ENCODE measurements at regions not wholly inside any gene's neighbourhood (a gene's known extent, or its start where the extent isn't known, plus 50 kb on each side); places are given as distances from the start of the nearest gene placed in this dataset.
A peak's percentile ranks its signal among the peaks of the same experiment; 100 is the strongest.

DNA sequence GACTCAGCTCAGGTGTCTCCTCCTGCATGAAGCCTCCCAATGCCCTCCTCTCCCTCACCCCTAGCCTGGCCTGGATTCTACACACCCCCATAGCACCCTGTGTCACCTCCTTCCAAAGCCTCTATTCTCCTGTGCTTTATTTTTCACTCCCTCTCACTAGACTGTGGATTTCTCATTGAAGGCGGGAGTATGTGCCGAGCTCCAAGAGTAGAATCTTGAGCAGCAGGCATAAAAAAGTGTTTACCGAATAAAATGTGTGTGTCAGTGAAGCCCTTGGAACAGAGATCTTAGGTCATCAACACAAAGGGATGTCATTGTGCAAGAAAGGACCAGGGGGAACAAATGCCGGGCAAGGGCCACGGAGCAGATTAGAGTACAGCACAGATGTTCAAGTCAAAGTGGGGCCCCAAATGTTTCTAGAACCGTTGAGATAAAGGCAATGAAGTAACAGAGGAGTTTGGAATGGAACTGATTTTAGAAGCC is 106.1 kb upstream of the TMEM170B start:
- H3K27ac ChIP-seq (ENCODE audit: poor library complexity, severe bottlenecking), result no peak overlapping the region
- H3K4me1 ChIP-seq (ENCODE audit: insufficient read depth, poor library complexity, severe bottlenecking), result peaks cover 41% of the 10 kb centered on the region
- no peaks in the 10 kb centered on the region for H3K27me3 ChIP-seq (ENCODE audit: insufficient read depth, poor library complexity, severe bottlenecking)
- TF ChIP-seq, protein P1, sequence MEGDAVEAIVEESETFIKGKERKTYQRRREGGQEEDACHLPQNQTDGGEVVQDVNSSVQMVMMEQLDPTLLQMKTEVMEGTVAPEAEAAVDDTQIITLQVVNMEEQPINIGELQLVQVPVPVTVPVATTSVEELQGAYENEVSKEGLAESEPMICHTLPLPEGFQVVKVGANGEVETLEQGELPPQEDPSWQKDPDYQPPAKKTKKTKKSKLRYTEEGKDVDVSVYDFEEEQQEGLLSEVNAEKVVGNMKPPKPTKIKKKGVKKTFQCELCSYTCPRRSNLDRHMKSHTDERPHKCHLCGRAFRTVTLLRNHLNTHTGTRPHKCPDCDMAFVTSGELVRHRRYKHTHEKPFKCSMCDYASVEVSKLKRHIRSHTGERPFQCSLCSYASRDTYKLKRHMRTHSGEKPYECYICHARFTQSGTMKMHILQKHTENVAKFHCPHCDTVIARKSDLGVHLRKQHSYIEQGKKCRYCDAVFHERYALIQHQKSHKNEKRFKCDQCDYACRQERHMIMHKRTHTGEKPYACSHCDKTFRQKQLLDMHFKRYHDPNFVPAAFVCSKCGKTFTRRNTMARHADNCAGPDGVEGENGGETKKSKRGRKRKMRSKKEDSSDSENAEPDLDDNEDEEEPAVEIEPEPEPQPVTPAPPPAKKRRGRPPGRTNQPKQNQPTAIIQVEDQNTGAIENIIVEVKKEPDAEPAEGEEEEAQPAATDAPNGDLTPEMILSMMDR (IDR thresholded peaks at IDR 0.05; ENCODE audit: poor library complexity, severe bottlenecking), result no peak
- DNase-seq (ENCODE audit: low spot score) (no peak), ATAC-seq (ENCODE audit: low read depth) (no peak)
- no peaks in the 10 kb centered on the region for H3K9me3 ChIP-seq (ENCODE audit: severe bottlenecking)
- H3K4me3 ChIP-seq (ENCODE audit: severe bottlenecking), result no peak overlapping the region
- H3K36me3 ChIP-seq (ENCODE audit: low read depth), result no peaks in the 10 kb centered on the region

DNA sequence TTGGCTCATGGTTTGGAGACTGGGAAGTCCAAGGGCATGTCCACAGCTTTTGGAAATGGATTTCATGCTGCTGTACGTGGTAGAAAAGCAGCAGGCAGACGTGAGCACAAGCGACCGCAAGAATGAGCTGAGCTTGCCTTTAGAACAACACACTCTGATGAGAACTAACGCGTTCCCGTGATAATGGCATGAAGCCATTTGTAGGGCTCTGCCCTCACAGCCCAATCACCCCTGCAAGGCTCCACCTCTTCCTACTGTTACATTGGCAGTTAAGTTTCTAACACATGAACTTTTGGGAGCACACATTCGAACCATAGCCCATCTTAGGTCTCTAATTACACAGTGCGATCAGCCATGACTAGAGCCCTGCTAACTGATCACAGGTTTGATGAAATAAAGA is 107.5 kb upstream of the TMEM170B start:
- no peaks in the 10 kb centered on the region for H3K27me3 ChIP-seq (ENCODE audit: insufficient read depth, poor library complexity, severe bottlenecking)
- peaks cover 45% of the 10 kb centered on the region for H3K4me1 ChIP-seq (ENCODE audit: insufficient read depth, poor library complexity, severe bottlenecking)
- no peaks in the 10 kb centered on the region for H3K9me3 ChIP-seq (ENCODE audit: severe bottlenecking)
- H3K36me3 ChIP-seq (ENCODE audit: low read depth), result no peaks in the 10 kb centered on the region
- H3K4me3 ChIP-seq (ENCODE audit: severe bottlenecking), result no peak overlapping the region
- TF ChIP-seq, protein P1 (IDR thresholded peaks at IDR 0.05; ENCODE audit: poor library complexity, severe bottlenecking), result no peak
- DNase-seq (ENCODE audit: low spot score) (no peak), ATAC-seq (ENCODE audit: low read depth) (no peak)
- H3K27ac ChIP-seq (ENCODE audit: poor library complexity, severe bottlenecking), result no peak overlapping the region

DNA sequence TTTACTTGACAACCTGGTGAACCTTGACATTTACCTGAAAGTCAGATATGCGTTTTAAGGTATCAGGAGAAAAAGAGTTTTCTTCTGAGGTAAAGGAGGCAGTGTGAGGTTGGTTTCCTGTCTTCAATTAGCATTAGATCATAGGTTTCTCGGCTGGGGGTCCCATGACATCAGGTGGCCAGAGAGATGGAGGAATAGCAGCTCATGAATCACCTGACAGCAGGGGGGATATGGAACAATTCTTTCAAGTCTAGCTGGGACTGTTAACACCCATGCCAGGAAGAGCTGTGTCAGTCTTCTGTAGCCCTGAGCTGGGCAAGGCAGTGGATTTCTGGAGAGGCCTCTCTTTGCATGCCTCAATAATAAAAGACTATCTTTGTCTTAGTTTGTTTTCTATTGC is 108.0 kb upstream of the TMEM170B start:
- no peak for ATAC-seq (ENCODE audit: low read depth)

DNA sequence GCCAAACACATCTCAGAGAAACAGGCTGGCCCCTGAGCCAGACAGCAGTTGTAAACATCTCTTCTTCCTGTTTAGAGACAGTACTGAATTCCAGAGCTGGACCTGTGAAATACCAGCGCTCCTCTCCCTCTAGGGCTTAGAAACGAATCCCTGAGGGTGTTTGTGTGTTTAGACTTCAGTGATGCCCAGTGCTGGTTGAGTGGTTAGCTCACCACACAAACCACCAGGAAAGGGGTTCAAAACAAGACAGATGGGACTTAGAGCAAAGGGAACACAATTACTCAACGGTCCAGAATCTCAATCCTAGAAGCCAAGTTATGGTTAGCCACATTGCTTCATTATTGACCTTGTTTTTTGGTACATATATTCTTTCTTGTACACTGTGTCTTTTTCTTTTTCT is 108.7 kb upstream of the TMEM170B start:
- DNase-seq (ENCODE audit: low spot score) (no peak), ATAC-seq (ENCODE audit: low read depth) (no peak)
- Histone ChIP-seq H3K27me3 (ENCODE audit: insufficient read depth, poor library complexity, severe bottlenecking) (no peaks in the 10 kb centered on the region), H3K4me3 (ENCODE audit: severe bottlenecking) (no peak overlapping the region), H3K27ac (ENCODE audit: poor library complexity, severe bottlenecking) (peak overlapping the region; percentile 24), H3K4me1 (ENCODE audit: insufficient read depth, poor library complexity, severe bottlenecking) (peaks cover 45% of the 10 kb centered on the region), H3K36me3 (ENCODE audit: low read depth) (no peaks in the 10 kb centered on the region), H3K9me3 (ENCODE audit: severe bottlenecking) (no peaks in the 10 kb centered on the region)
- TF ChIP-seq, protein P1 (IDR thresholded peaks at IDR 0.05; ENCODE audit: poor library complexity, severe bottlenecking), result no peak

More for the DNA sequence above, 108.0 kb upstream of the TMEM170B start:
- H3K27ac ChIP-seq (ENCODE audit: poor library complexity, severe bottlenecking), result no peak overlapping the region
- TF ChIP-seq, protein P1 (IDR thresholded peaks at IDR 0.05; ENCODE audit: poor library complexity, severe bottlenecking), result no peak
- no peak overlapping the region for H3K4me3 ChIP-seq (ENCODE audit: severe bottlenecking)
- no peaks in the 10 kb centered on the region for H3K9me3 ChIP-seq (ENCODE audit: severe bottlenecking)
- DNase-seq (ENCODE audit: low spot score), result no peak
- H3K4me1 ChIP-seq (ENCODE audit: insufficient read depth, poor library complexity, severe bottlenecking), result peaks cover 45% of the 10 kb centered on the region
- H3K36me3 ChIP-seq (ENCODE audit: low read depth), result no peaks in the 10 kb centered on the region
- H3K27me3 ChIP-seq (ENCODE audit: insufficient read depth, poor library complexity, severe bottlenecking), result no peaks in the 10 kb centered on the region

DNA sequence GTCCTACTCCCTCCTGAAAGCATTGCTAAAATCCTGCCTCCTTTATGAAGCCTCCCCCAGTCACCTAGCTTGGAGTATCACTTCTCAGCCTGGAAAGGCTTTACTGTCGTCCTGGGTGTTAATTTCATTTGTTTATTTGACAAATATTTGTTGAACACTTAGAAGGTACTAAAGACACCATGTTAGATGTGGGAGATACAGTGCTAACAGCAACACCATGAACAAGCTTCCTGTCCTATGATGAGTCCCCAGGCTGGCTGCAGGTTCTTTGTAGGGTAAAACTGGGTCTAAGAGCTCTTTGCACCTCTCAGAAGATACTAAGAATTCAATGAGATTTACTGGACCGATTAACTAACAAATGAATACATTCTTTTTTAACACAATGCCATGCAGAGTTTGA is 109.2 kb upstream of the TMEM170B start:
- no peak for ATAC-seq (ENCODE audit: low read depth)

More for the DNA sequence above, 109.2 kb upstream of the TMEM170B start:
- Histone ChIP-seq H3K9me3 (ENCODE audit: severe bottlenecking) (no peaks in the 10 kb centered on the region), H3K36me3 (ENCODE audit: low read depth) (no peaks in the 10 kb centered on the region), H3K27me3 (ENCODE audit: insufficient read depth, poor library complexity, severe bottlenecking) (no peaks in the 10 kb centered on the region), H3K4me1 (ENCODE audit: insufficient read depth, poor library complexity, severe bottlenecking) (peaks cover 45% of the 10 kb centered on the region), H3K27ac (ENCODE audit: poor library complexity, severe bottlenecking) (peak overlapping the region; percentile 24), H3K4me3 (ENCODE audit: severe bottlenecking) (no peak overlapping the region)
- no peak for DNase-seq (ENCODE audit: low spot score)
- TF ChIP-seq, protein P1 (IDR thresholded peaks at IDR 0.05; ENCODE audit: poor library complexity, severe bottlenecking), result no peak
